ENCODE measurements at regions not wholly inside any gene's neighbourhood (a gene's known extent, or its start where the extent isn't known, plus 50 kb on each side); places are given as distances from the start of the nearest gene placed in this dataset.

DNA sequence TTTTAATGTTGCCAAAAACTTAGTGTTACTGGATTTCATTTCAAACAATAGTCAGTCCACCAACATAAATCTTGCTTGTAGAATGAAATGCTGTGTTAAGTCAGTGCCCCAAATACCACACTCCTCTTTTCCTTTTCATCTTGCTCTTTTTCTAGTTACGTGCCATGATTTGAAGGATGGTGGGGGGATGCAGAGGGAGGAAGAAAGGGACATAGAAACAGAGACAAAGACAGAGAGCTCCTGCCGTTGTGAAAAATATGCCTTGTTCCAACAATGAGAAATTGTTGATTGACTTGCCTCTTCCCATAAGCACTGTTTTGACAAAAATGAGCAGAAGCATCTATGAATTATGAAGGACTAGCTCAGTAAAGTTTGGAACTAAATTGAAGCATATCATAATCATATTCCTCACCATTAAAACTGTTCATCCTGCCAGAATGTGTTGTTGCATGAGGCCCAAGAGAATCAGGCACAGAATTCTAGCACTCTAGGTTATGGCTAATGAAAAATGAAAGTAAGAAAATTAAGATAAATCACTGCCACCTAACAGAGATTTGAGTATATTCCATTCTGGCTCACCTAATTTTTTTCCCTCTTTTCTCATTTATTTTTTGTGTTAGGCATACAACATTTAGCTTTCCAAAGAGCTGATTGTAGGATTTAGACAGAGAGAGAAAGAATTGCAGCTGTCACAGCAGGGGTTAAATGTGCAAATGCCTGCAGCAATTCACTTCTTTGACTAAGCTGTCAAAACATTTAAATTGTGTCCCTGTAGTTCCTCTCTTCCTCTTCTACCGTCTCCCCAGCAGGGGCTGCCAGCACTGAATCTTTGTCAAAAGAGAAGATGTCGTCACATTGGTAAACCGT is 111.6 kb upstream of the PTPN13 start:
- TF ChIP-seq, protein P1, sequence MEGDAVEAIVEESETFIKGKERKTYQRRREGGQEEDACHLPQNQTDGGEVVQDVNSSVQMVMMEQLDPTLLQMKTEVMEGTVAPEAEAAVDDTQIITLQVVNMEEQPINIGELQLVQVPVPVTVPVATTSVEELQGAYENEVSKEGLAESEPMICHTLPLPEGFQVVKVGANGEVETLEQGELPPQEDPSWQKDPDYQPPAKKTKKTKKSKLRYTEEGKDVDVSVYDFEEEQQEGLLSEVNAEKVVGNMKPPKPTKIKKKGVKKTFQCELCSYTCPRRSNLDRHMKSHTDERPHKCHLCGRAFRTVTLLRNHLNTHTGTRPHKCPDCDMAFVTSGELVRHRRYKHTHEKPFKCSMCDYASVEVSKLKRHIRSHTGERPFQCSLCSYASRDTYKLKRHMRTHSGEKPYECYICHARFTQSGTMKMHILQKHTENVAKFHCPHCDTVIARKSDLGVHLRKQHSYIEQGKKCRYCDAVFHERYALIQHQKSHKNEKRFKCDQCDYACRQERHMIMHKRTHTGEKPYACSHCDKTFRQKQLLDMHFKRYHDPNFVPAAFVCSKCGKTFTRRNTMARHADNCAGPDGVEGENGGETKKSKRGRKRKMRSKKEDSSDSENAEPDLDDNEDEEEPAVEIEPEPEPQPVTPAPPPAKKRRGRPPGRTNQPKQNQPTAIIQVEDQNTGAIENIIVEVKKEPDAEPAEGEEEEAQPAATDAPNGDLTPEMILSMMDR (IDR thresholded peaks at IDR 0.05): no peak
- no peak for TF ChIP-seq ZFX (IDR thresholded peaks at IDR 0.05; ENCODE audit: borderline replicate concordance)
- no peak overlapping the region for H3K27ac ChIP-seq

DNA sequence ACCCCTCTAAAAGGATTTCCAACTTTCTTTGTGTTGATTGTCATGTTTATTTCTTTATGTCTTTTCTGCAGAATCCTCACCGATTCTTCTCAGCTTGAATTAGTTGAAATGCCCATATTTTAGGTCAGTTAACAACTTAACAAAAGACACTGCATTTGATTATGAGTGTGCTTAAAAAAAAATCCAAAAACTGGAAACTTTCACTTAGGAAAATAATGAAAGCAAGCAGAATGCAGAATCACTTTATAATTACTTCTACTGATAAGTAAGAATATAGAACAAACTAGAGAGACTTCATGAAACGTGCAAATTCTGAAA is 111.0 kb upstream of the PTPN13 start:
- TF ChIP-seq, protein P1 (IDR thresholded peaks at IDR 0.05): no peak
- TF ChIP-seq ZFX (IDR thresholded peaks at IDR 0.05; ENCODE audit: borderline replicate concordance): no peak
- H3K27ac ChIP-seq: no peak overlapping the region

DNA sequence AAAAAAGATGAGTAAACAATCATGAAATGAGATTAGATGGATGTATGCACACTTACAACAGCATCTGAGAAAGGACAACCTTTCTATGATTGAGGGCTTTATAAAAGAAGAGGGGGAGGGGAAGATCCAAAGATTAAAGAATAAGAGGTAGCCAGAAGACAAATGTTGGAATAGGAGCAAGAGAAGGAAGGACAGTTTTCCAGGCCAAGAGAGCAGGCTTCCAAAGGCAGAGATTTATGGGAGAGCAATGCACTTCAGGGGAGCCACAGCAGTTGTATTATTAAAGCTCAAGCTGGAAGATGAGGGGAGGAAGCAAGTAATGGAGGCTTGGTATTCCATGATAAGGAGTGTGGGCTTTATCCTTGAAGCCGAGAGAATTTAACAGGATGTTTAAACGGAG is 110.3 kb upstream of the PTPN13 start:
- TF ChIP-seq, protein P1 (IDR thresholded peaks at IDR 0.05): no peak
- no peak for TF ChIP-seq ZFX (IDR thresholded peaks at IDR 0.05; ENCODE audit: borderline replicate concordance)
- no peak overlapping the region for H3K27ac ChIP-seq

DNA sequence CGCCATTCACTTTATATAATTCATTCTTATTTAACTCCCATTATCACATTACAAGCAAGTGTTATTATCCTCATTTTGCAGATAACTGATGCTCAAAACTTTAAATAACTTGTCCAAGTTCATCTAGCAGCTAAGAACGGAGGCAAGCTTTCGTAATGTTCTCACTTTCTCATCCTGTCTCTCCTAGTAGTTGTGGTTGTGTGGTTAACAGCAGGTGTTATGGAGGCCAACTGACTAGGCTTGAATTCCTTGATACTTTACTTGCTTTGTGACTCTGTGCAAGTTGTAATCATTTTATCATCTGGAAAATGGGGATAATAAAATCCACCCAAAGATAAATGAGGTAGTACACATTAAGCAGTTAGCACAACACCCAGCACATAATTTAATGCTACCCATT is 109.9 kb upstream of the PTPN13 start:
- TF ChIP-seq, protein P1 (IDR thresholded peaks at IDR 0.05): no peak
- TF ChIP-seq ZFX (IDR thresholded peaks at IDR 0.05; ENCODE audit: borderline replicate concordance): no peak
- H3K27ac ChIP-seq: no peak overlapping the region

DNA sequence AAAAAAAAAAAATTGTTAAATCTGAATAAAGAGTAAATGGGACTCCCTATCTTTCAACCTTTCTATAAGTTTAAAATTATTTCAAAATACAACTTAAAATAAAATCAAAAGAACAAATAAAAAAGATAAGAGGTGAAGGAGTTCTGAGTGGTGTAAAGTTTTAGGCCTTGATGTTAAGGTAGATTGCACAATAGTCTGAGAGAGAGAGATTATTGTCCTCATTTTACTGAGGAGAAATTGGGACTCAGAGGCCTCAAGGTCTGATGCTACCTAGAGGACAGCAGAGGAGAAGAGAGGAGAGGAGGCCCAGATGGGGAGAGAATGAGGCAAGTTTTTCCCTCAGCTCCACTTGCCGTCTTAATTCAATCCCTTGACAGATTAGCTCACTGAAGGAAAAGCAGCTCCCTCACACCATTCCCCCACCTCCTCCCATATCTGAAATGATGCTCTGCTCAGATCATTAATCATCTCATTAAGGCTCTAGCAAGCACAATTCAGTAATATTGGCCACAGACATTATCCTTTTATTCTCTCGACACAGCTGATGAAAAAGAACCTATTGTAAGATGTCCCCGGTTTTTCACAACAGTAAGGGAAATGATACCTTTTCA is 106.3 kb upstream of the PTPN13 start:
- TF ChIP-seq ZFX (IDR thresholded peaks at IDR 0.05; ENCODE audit: borderline replicate concordance): no peak
- TF ChIP-seq, protein P1 (IDR thresholded peaks at IDR 0.05): no peak

DNA sequence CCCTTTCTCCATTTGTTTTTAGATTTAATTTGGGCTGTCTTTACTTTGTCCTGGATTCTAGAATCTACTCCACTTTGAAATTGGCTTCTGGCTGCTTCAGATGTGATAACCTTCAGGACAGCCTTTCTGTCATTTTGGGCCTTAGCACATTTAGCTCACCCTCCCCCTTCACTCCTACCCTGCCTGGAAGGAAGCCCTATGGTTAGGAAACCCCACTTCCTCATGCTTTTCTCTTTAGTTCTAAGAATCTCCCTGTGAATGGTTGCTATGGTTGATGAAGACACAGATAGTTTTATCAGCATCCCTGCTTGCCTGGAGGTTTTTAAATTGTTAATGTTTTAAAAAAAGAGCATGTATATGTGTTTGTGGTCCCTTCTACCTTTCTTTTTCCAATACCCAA is 100.7 kb upstream of the PTPN13 start:
- TF ChIP-seq, protein P1 (IDR thresholded peaks at IDR 0.05): no peak
- TF ChIP-seq ZFX (IDR thresholded peaks at IDR 0.05; ENCODE audit: borderline replicate concordance): no peak
- no peak overlapping the region for H3K27ac ChIP-seq

More for the DNA sequence above, 106.3 kb upstream of the PTPN13 start:
- no peak overlapping the region for H3K27ac ChIP-seq
